Heart left ventricle (tissue), 16 donors: ENCODE measurements at regions not wholly inside any gene's neighbourhood (a gene's known extent, or its start where the extent isn't known, plus 50 kb on each side); places are given as distances from the start of the nearest gene placed in this dataset.

Experiments
- ATAC-seq, 4 donors: fragments of 200-7000 bp; cut with Tn5 transposase; one replicate each; pipeline ENCODE4 v1.9.1; 2020 to 2022; ENCODE audit warnings: moderate library complexity in 4 of 4, mild to moderate bottlenecking in 3 of 4, moderate number of reproducible peaks in 1 of 4
- DNase-seq, 5 donors: peaks; one replicate each; pipeline ENCODE4 v3.0.0-alpha.2; 2020
- H3K27ac ChIP-seq, 12 donors: fragments of 200-600 bp; sonication (generic) in 4 of 12; one replicate each; pipeline versions ENCODE4 v1.5.0 to v1.8.0; 2016 to 2022; ENCODE audit warnings: mild to moderate bottlenecking in 2 of 12
- H3K27me3 ChIP-seq, 9 donors: fragments of 200-600 bp; sonication (generic) in 2 of 9; one replicate each; pipeline versions ENCODE4 v1.5.1 to v1.8.0; 2016 to 2022; ENCODE audit warnings: mild to moderate bottlenecking in 3 of 9
- H3K36me3 ChIP-seq, 9 donors: fragments of 200-600 bp; sonication (generic) in 2 of 9; one replicate each; pipeline versions ENCODE4 v1.5.0 to v1.8.0; 2018 to 2022; ENCODE audit warnings: mild to moderate bottlenecking in 2 of 9
- H3K4me1 ChIP-seq, 12 donors: fragments of 200-600 bp; sonication (generic) in 4 of 12; one replicate each; pipeline versions ENCODE4 v1.5.0 to v1.8.0; 2016 to 2022; ENCODE audit warnings: mild to moderate bottlenecking in 3 of 12
- H3K4me3 ChIP-seq, 12 donors: fragments of 200-600 bp; sonication (generic) in 4 of 12; one replicate each; pipeline versions ENCODE4 v1.5.0 to v1.8.0; 2017 to 2022; ENCODE audit warnings: mild to moderate bottlenecking in 9 of 12, moderate library complexity in 4 of 12
- H3K9me3 ChIP-seq, 12 donors: fragments of 200-600 bp; sonication (generic) in 4 of 12; one replicate each; pipeline versions ENCODE4 v1.5.0 to v1.8.0; 2016 to 2022; ENCODE audit warnings: mild to moderate bottlenecking in 1 of 12
- CTCF ChIP-seq, 12 donors: fragments of 200-600 bp; sonication (generic) in 4 of 12; IDR thresholded peaks; one replicate each; pipeline versions ENCODE4 v1.5.0 to v1.8.0; 2018 to 2022; ENCODE audit warnings: antibody characterized with exemption in 12 of 12, mild to moderate bottlenecking in 5 of 12
- POLR2A ChIP-seq, 2 donors: fragments of 450-650 bp; IDR thresholded peaks; one replicate each; pipeline ENCODE4 v1.6.1; 2017; ENCODE audit warnings: antibody characterized with exemption in 2 of 2, mild to moderate bottlenecking in 2 of 2, moderate library complexity in 2 of 2
- WGBS, 4 donors: extraction: QIAGEN DNeasy Blood & Tissue Kit in 2 of 4; methylation state at CpG; one replicate each; pipeline versions ENCODE4 v1.1.5 to v1.1.7; 2013 to 2018; 5-methylcytosine and 5-hydroxymethylcytosine counted together
- intact Hi-C, 10 donors: fragments of 100-400 bp; cut with DNase I; formaldehyde crosslinking; loops; one replicate each; pipeline versions ENCODE4 v1.11.1 to v1.14.2; 2022
- donor health status: ischemic (EF 13 %, LVEDD 7.1; RV severe dilation, severe dysfunction).
- donor health status: healthy with polysubstance abuse.
- donor health status: DM: no; HTN: yes; CAD: no.
- donor health status: DM: no; HTN: no; CAD: no.
- donor health status: ischemic (EF 25% LVEDD 6.9; RV normal size, moderate dysfunction).
- donor health status: ischemic (EF 25% LVEDD 5.7; RV mildly dilated, moderate dysfunction).
- donor health status: healthy.
- donor health status: DM: yes; HTN: yes; CAD: no.
- donor health status: ischemic (EF 35%, LVEDD 5.7; RV mildly dilated, moderate dysfunction).
- donor health status: nonischemic (EF 11% LVEDD 7.7; RV severe dilation, severe dysfunction).
- donor health status: DM: yes; HTN: yes; CAD: no.
- donor health status: PGD.
- donor health status: ischemic (EF 29% LVEDD 5.4; RV normal size, mild dysfunction).
- donor health status: nonischemic (EF 23%, LVEDD 6.1; RV moderate dilation, normal function).

GRCh38 chr22:27080036-27080578 lies 422.7 kb downstream of the MIAT start:
- H3K36me3 ChIP-seq = no peaks in the 10 kb centered on the region
- H3K27me3 ChIP-seq = peaks cover 0 to 41% (median 12%) of the 10 kb centered on the region in 9 donors
- intact Hi-C loops = no loop called here
- peaks cover 0 to 4% (median 0%) of the 10 kb centered on the region in 12 donors for H3K9me3 ChIP-seq
- 89 to 99% (median 91%) methylated on average over 7 to 8 of the region's 8 CpGs for WGBS, 4 donors
- no peaks in the 10 kb centered on the region for H3K4me1 ChIP-seq
- TF ChIP-seq POLR2A (IDR thresholded peaks at IDR 0.05) (no peak), CTCF (IDR thresholded peaks at IDR 0.05) (no peak)
- ATAC-seq (no peak), DNase-seq (no peak)
- H3K4me3 ChIP-seq = no peak overlapping the region
- no peak overlapping the region for H3K27ac ChIP-seq

GRCh38 chr22:27080863-27081262 lies 423.5 kb downstream of the MIAT start:
- Histone ChIP-seq H3K36me3 (no peaks in the 10 kb centered on the region), H3K4me1 (no peaks in the 10 kb centered on the region), H3K9me3 (peaks cover 0 to 4% (median 0%) of the 10 kb centered on the region in 12 donors), H3K4me3 (no peak overlapping the region), H3K27me3 (peaks cover 0 to 42% (median 15%) of the 10 kb centered on the region in 9 donors), H3K27ac (no peak overlapping the region)
- intact Hi-C loops = no loop called here
- 43 to 61% (median 45%) methylated on average over 2 of the region's 2 CpGs for whole genome bisulfite sequencing, 4 donors
- TF ChIP-seq POLR2A (IDR thresholded peaks at IDR 0.05) (no peak), CTCF (IDR thresholded peaks at IDR 0.05) (no peak)
- ATAC-seq (no peak), DNase-seq (no peak)

GRCh38 chr22:27083610-27084009 lies 426.2 kb downstream of the MIAT start:
- ATAC-seq (no peak), DNase-seq (no peak)
- peaks cover 0 to 44% (median 15%) of the 10 kb centered on the region in 9 donors for H3K27me3 ChIP-seq
- intact Hi-C loops = no loop called here
- peaks cover 0 to 10% (median 5%) of the 10 kb centered on the region in 12 donors for H3K9me3 ChIP-seq
- no peak overlapping the region for H3K27ac ChIP-seq
- WGBS, 4 donors = 76 to 93% (median 87%) methylated on average over 4 of the region's 4 CpGs
- no peaks in the 10 kb centered on the region for H3K4me1 ChIP-seq
- no peak overlapping the region for H3K4me3 ChIP-seq
- H3K36me3 ChIP-seq = no peaks in the 10 kb centered on the region
- TF ChIP-seq CTCF (IDR thresholded peaks at IDR 0.05) (no peak), POLR2A (IDR thresholded peaks at IDR 0.05) (no peak)

- 80 to 88% (median 87%) methylated on average over 1 of the region's 1 CpG for WGBS, 4 donors
- DNase-seq (no peak), ATAC-seq (no peak)
- intact Hi-C loops = no loop called here
- no peaks in the 10 kb centered on the region for H3K4me1 ChIP-seq
- peaks cover 0 to 10% (median 5%) of the 10 kb centered on the region in 12 donors for H3K9me3 ChIP-seq
- no peak overlapping the region for H3K27ac ChIP-seq
- no peaks in the 10 kb centered on the region for H3K36me3 ChIP-seq
- H3K4me3 ChIP-seq = no peak overlapping the region
- TF ChIP-seq CTCF (IDR thresholded peaks at IDR 0.05) = no peak
- TF ChIP-seq POLR2A (IDR thresholded peaks at IDR 0.05) = no peak
- H3K27me3 ChIP-seq = peaks cover 0 to 43% (median 14%) of the 10 kb centered on the region in 9 donors
Observed at GRCh38 chr22:27084130-27084529, 426.7 kb downstream of the MIAT start.
